Activated gamma-delta T cell treated with Interleukin-2 at 50 U/mL for 16 hours (primary cell): ENCODE measurements at regions not wholly inside any gene's neighbourhood (a gene's known extent, or its start where the extent isn't known, plus 50 kb on each side); places are given as distances from the start of the nearest gene placed in this dataset.

ENCODE experiments used
- DNase-seq: peaks from one replicate; pipeline ENCODE4 v3.0.0-alpha.2; 2020

- no peak for DNase-seq
These were observed 59.0 kb upstream of the BCAR3 start for GRCh38 chr1:93740601-93741031.

GRCh38 chr1:93740157-93740556 is 58.5 kb upstream of the BCAR3 start:
- DNase-seq: no peak

GRCh38 chr1:93739472-93739871 is 57.8 kb upstream of the BCAR3 start:
- no peak for DNase-seq

- no peak for DNase-seq
These were observed 57.3 kb upstream of the BCAR3 start for GRCh38 chr1:93738926-93739325.

GRCh38 chr1:93738075-93738622 is 56.5 kb upstream of the BCAR3 start:
- DNase-seq: no peak

- no peak for DNase-seq
These were observed 54.1 kb upstream of the BCAR3 start for GRCh38 chr1:93735722-93736121.

GRCh38 chr1:93734999-93735398 is 53.4 kb upstream of the BCAR3 start:
- DNase-seq: no peak

GRCh38 chr1:93733340-93733739 is 51.7 kb upstream of the BCAR3 start:
- DNase-seq: no peak

GRCh38 chr1:93732514-93732913 is 50.9 kb upstream of the BCAR3 start:
- DNase-seq: no peak
